ENCODE measurements at regions not wholly inside any gene's neighbourhood (a gene's known extent, or its start where the extent isn't known, plus 50 kb on each side); places are given as distances from the start of the nearest gene placed in this dataset.
"Not testable (repeated sequence)": the region's sequence is repeated elsewhere in the genome, so short reads cannot be mapped to it uniquely, and the experiment has no call there.

- no peak for DNase-seq
Observed at GRCh38 chr2:175450029-175450760, 268.7 kb upstream of the ATP5MC3 start.

GRCh38 chr2:175449616-175450015 lies 268.1 kb upstream of the ATP5MC3 start:
- no peak for DNase-seq

GRCh38 chr2:175446201-175446600 lies 264.7 kb upstream of the ATP5MC3 start:
- no peak for DNase-seq

- no peak for DNase-seq
Observed at GRCh38 chr2:175445281-175445680, 263.8 kb upstream of the ATP5MC3 start.

- DNase-seq: no peak
Observed at GRCh38 chr2:175442441-175442840, 260.9 kb upstream of the ATP5MC3 start.

- no peak for DNase-seq
Observed at GRCh38 chr2:175441181-175441761, 259.8 kb upstream of the ATP5MC3 start.

GRCh38 chr2:175439416-175439815 lies 257.9 kb upstream of the ATP5MC3 start:
- DNase-seq: no peak

GRCh38 chr2:175437167-175437566 lies 255.7 kb upstream of the ATP5MC3 start:
- DNase-seq: no peak

GRCh38 chr2:175436076-175436475 lies 254.6 kb upstream of the ATP5MC3 start:
- no peak for DNase-seq

- no peak for DNase-seq
Observed at GRCh38 chr2:175435012-175435411, 253.5 kb upstream of the ATP5MC3 start.

- no peak for DNase-seq
Observed at GRCh38 chr2:175432793-175433192, 251.3 kb upstream of the ATP5MC3 start.

GRCh38 chr2:175432021-175432420 lies 250.5 kb upstream of the ATP5MC3 start:
- no peak for DNase-seq

GRCh38 chr2:175431101-175431946 lies 249.8 kb upstream of the ATP5MC3 start:
- DNase-seq: no peak

GRCh38 chr2:175430236-175430635 lies 248.7 kb upstream of the ATP5MC3 start:
- no peak for DNase-seq

- no peak for DNase-seq
Observed at GRCh38 chr2:175418224-175418835, 236.8 kb upstream of the ATP5MC3 start.

- DNase-seq: no peak
Observed at GRCh38 chr2:175414882-175415487, 233.5 kb upstream of the ATP5MC3 start.

GRCh38 chr2:175414191-175414881 lies 232.8 kb upstream of the ATP5MC3 start:
- DNase-seq: no peak

- DNase-seq: not testable (repeated sequence)
Observed at GRCh38 chr2:175410941-175411340, 229.4 kb upstream of the ATP5MC3 start.

- no peak for DNase-seq
Observed at GRCh38 chr2:175404839-175405238, 223.3 kb upstream of the ATP5MC3 start.

- DNase-seq: no peak
Observed at GRCh38 chr2:175403599-175404221, 222.2 kb upstream of the ATP5MC3 start.

- DNase-seq: no peak
Observed at GRCh38 chr2:175402571-175402970, 221.1 kb upstream of the ATP5MC3 start.

- no peak for DNase-seq
Observed at GRCh38 chr2:175401956-175402469, 220.5 kb upstream of the ATP5MC3 start.

Data from stimulated activated CD4-positive, alpha-beta T cell treated with anti-CD3 and anti-CD28 coated beads, Interleukin-2, amount 100 ng/mL, for 48 hours (primary cell).